WTC11 (cell line): ENCODE measurements at regions not wholly inside any gene's neighbourhood (a gene's known extent, or its start where the extent isn't known, plus 50 kb on each side); places are given as distances from the start of the nearest gene placed in this dataset.

Source experiments
- CBFB ChIP-seq: sonication (generic); formaldehyde crosslinking; IDR thresholded peaks from 2 replicates; pipeline ENCODE4 v1.8.1; 2022; ENCODE audit warnings: mild to moderate bottlenecking, low read depth, missing genetic modification reagents
- ESRRA ChIP-seq: sonication (generic); formaldehyde crosslinking; IDR thresholded peaks from 2 replicates; pipeline ENCODE4 v1.8.1; 2022; ENCODE audit warnings: mild to moderate bottlenecking, missing genetic modification reagents, borderline replicate concordance
- KAT7 ChIP-seq: sonication (generic); formaldehyde crosslinking; IDR thresholded peaks from 2 replicates; pipeline ENCODE4 v1.8.1; 2023; ENCODE audit warnings: missing genetic modification reagents, mild to moderate bottlenecking, borderline replicate concordance
- NFE2L1 ChIP-seq: sonication (generic); formaldehyde crosslinking; IDR thresholded peaks from 2 replicates; pipeline ENCODE4 v1.8.1; 2023; ENCODE audit warnings: missing genetic modification reagents
- TCF7 ChIP-seq: sonication (generic); formaldehyde crosslinking; IDR thresholded peaks from 2 replicates; pipeline ENCODE4 v1.8.0; 2022; ENCODE audit warnings: mild to moderate bottlenecking, low read depth, missing genetic modification reagents, moderate library complexity
- TF ChIP-seq, protein P1 (sequence below): fragments of 200-600 bp; IDR thresholded peaks from 2 replicates; pipeline ENCODE4 v1.8.0; 2022; ENCODE audit warnings: antibody characterized with exemption
- TF ChIP-seq, protein P2 (sequence below): sonication (generic); formaldehyde crosslinking; IDR thresholded peaks from 2 replicates; pipeline ENCODE4 v1.8.1; 2022; ENCODE audit warnings: low read depth, missing genetic modification reagents, borderline replicate concordance
- TF ChIP-seq, protein P3 (sequence below): sonication (generic); formaldehyde crosslinking; IDR thresholded peaks from 2 replicates; pipeline ENCODE4 v1.8.0; 2023; ENCODE audit warnings: mild to moderate bottlenecking, missing genetic modification reagents

DNA sequence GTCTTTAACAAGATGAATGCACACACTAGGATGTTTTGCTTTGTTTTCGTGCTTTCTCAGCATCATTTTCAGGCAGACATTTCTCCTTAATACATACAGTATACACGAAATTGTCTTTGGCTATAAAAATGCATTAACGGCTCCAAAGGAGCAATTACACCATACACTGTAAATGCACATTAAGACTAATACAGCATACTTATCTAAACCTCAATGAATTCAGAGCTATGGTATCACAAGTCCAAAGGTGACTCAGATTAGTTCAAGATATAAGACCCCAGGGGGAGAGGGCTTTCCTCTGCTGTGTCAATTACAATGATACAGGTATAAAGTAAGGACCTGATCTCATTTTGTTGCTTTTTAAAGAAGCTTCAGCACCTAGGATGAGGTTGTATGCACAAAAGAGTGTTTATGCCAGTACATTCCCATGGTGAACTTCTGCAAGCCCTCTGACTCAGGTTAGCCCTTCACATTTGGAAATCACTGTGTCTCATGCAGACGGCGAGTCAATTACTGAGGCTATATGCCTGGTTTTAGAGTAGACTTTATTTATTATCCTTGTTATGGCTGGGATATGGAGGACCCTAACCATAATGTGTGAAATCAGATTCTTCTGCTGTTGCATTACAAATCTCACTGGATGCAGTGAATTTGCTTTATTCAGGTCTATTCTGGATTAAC lies 233.3 kb downstream of the ZNF608 start:
- TF ChIP-seq, protein P1, sequence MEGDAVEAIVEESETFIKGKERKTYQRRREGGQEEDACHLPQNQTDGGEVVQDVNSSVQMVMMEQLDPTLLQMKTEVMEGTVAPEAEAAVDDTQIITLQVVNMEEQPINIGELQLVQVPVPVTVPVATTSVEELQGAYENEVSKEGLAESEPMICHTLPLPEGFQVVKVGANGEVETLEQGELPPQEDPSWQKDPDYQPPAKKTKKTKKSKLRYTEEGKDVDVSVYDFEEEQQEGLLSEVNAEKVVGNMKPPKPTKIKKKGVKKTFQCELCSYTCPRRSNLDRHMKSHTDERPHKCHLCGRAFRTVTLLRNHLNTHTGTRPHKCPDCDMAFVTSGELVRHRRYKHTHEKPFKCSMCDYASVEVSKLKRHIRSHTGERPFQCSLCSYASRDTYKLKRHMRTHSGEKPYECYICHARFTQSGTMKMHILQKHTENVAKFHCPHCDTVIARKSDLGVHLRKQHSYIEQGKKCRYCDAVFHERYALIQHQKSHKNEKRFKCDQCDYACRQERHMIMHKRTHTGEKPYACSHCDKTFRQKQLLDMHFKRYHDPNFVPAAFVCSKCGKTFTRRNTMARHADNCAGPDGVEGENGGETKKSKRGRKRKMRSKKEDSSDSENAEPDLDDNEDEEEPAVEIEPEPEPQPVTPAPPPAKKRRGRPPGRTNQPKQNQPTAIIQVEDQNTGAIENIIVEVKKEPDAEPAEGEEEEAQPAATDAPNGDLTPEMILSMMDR, result no peak
- no peak for TF ChIP-seq TCF7 (CRISPR knock-in tag)
- no peak for TF ChIP-seq KAT7 (CRISPR knock-in tag)
- TF ChIP-seq, protein P2, sequence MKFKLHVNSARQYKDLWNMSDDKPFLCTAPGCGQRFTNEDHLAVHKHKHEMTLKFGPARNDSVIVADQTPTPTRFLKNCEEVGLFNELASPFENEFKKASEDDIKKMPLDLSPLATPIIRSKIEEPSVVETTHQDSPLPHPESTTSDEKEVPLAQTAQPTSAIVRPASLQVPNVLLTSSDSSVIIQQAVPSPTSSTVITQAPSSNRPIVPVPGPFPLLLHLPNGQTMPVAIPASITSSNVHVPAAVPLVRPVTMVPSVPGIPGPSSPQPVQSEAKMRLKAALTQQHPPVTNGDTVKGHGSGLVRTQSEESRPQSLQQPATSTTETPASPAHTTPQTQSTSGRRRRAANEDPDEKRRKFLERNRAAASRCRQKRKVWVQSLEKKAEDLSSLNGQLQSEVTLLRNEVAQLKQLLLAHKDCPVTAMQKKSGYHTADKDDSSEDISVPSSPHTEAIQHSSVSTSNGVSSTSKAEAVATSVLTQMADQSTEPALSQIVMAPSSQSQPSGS, result no peak
- TF ChIP-seq ESRRA (CRISPR knock-in tag), result no peak
- TF ChIP-seq CBFB, result no peak
- TF ChIP-seq, protein P3, sequence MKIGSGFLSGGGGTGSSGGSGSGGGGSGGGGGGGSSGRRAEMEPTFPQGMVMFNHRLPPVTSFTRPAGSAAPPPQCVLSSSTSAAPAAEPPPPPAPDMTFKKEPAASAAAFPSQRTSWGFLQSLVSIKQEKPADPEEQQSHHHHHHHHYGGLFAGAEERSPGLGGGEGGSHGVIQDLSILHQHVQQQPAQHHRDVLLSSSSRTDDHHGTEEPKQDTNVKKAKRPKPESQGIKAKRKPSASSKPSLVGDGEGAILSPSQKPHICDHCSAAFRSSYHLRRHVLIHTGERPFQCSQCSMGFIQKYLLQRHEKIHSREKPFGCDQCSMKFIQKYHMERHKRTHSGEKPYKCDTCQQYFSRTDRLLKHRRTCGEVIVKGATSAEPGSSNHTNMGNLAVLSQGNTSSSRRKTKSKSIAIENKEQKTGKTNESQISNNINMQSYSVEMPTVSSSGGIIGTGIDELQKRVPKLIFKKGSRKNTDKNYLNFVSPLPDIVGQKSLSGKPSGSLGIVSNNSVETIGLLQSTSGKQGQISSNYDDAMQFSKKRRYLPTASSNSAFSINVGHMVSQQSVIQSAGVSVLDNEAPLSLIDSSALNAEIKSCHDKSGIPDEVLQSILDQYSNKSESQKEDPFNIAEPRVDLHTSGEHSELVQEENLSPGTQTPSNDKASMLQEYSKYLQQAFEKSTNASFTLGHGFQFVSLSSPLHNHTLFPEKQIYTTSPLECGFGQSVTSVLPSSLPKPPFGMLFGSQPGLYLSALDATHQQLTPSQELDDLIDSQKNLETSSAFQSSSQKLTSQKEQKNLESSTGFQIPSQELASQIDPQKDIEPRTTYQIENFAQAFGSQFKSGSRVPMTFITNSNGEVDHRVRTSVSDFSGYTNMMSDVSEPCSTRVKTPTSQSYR (CRISPR knock-in tag), result no peak
- TF ChIP-seq NFE2L1 (CRISPR knock-in tag), result no peak
